HG03280 (cell line): ENCODE measurements at regions not wholly inside any gene's neighbourhood (a gene's known extent, or its start where the extent isn't known, plus 50 kb on each side); places are given as distances from the start of the nearest gene placed in this dataset.

Experiments
- ATAC-seq: cut with Tn5 transposase; IDR thresholded peaks from one replicate; pipeline ENCODE4 v1.9.1; 2021; ENCODE audit warnings: mild to moderate bottlenecking, moderate library complexity; ENCODE audit not compliant: unreplicated experiment

GRCh38 chr15:94015324-94015723 lies 216.0 kb upstream of the MCTP2 start:
- no peak for ATAC-seq

GRCh38 chr15:94008104-94009074 lies 223.0 kb upstream of the MCTP2 start:
- no peak for ATAC-seq

- ATAC-seq: no peak
Measured at GRCh38 chr15:94004697-94005096, 226.7 kb upstream of the MCTP2 start.

GRCh38 chr15:94002041-94002440 lies 229.3 kb upstream of the MCTP2 start:
- no peak for ATAC-seq

GRCh38 chr15:94001255-94001801 lies 230.0 kb upstream of the MCTP2 start:
- ATAC-seq: no peak

GRCh38 chr15:94000606-94001005 lies 230.8 kb upstream of the MCTP2 start:
- no peak for ATAC-seq

GRCh38 chr15:93997071-93997658 lies 234.2 kb upstream of the MCTP2 start:
- ATAC-seq: no peak

- ATAC-seq: no peak
Measured at GRCh38 chr15:93989440-93989998, 241.8 kb upstream of the MCTP2 start.

- no peak for ATAC-seq
Measured at GRCh38 chr15:93987068-93987467, 244.3 kb upstream of the MCTP2 start.

GRCh38 chr15:93986400-93986984 lies 244.9 kb upstream of the MCTP2 start:
- no peak for ATAC-seq

GRCh38 chr15:93985925-93986324 lies 245.4 kb upstream of the MCTP2 start:
- ATAC-seq: no peak

GRCh38 chr15:93985176-93985575 lies 246.2 kb upstream of the MCTP2 start:
- no peak for ATAC-seq

- ATAC-seq: no peak
Measured at GRCh38 chr15:93983526-93983925, 247.8 kb upstream of the MCTP2 start.

- no peak for ATAC-seq
Measured at GRCh38 chr15:93982226-93982727, 249.1 kb upstream of the MCTP2 start.

GRCh38 chr15:93981706-93982105 lies 249.7 kb upstream of the MCTP2 start:
- no peak for ATAC-seq

GRCh38 chr15:93980261-93980911 lies 251.0 kb upstream of the MCTP2 start:
- ATAC-seq: no peak

GRCh38 chr15:93974804-93975481 lies 256.4 kb upstream of the MCTP2 start:
- ATAC-seq: no peak

- no peak for ATAC-seq
Measured at GRCh38 chr15:93973287-93973686, 258.1 kb upstream of the MCTP2 start.

GRCh38 chr15:93968773-93969172 lies 262.6 kb upstream of the MCTP2 start:
- no peak for ATAC-seq

- no peak for ATAC-seq
Measured at GRCh38 chr15:93965304-93965908, 266.0 kb upstream of the MCTP2 start.
